Adipocyte (in vitro differentiated cells): ENCODE measurements at regions not wholly inside any gene's neighbourhood (a gene's known extent, or its start where the extent isn't known, plus 50 kb on each side); places are given as distances from the start of the nearest gene placed in this dataset.

Experiments
- DNase-seq: peaks from one replicate; pipeline ENCODE4 v3.0.0-alpha.2; 2015; ENCODE audit warnings: low read depth
- H3K27me3 ChIP-seq: replicated peaks from 2 replicates; pipeline ENCODE4 v1.7.0; 2013; ENCODE audit warnings: mild to moderate bottlenecking, low read length, moderate library complexity; ENCODE audit not compliant: control insufficient read depth, insufficient read depth
- H3K36me3 ChIP-seq: 2 replicates; pipeline ENCODE4 v1.7.0; 2013; ENCODE audit warnings: low read length, mild to moderate bottlenecking, moderate library complexity; ENCODE audit not compliant: control insufficient read depth, insufficient read depth, severe bottlenecking
- H3K4me1 ChIP-seq: 2 replicates; pipeline ENCODE4 v1.7.0; 2013; ENCODE audit warnings: mild to moderate bottlenecking, low read length, moderate library complexity; ENCODE audit not compliant: control insufficient read depth, insufficient read depth
- H3K4me3 ChIP-seq: 2 replicates; pipeline ENCODE4 v1.7.0; 2013; ENCODE audit warnings: mild to moderate bottlenecking, low read length, moderate library complexity
- H3K9ac ChIP-seq: 2 replicates; pipeline ENCODE4 v1.7.0; 2013; ENCODE audit warnings: mild to moderate bottlenecking, low read length, moderate library complexity
- H3K9me3 ChIP-seq: 2 replicates; pipeline ENCODE4 v1.7.0; 2013; ENCODE audit warnings: mild to moderate bottlenecking, low read length, moderate library complexity; ENCODE audit not compliant: control insufficient read depth

DNA sequence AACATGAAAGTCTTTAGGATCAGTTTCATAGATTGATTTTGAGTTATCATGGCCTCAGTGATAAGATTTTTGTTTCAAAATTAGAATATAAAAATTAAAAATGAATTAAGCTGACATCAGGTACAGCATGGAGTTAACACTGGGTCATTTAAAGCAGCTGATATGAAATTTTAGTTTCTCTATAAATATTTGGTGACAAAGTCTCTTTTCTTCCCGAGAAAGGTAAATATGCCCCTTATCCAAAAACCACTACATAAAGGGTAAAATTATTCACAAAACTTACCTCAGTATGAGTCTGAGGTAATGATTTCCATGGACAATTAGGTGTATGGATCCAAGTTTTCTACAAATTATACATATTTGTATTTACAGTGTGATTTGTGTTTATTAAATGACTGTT is 121.5 kb upstream of the PJA2 start:
- no peak for DNase-seq
- Histone ChIP-seq H3K27me3 (no peaks in the 10 kb centered on the region), H3K4me3 (no peak overlapping the region), H3K9me3 (no peaks in the 10 kb centered on the region), H3K9ac (no peak overlapping the region), H3K4me1 (peaks cover 21% of the 10 kb centered on the region), H3K36me3 (no peaks in the 10 kb centered on the region)

DNA sequence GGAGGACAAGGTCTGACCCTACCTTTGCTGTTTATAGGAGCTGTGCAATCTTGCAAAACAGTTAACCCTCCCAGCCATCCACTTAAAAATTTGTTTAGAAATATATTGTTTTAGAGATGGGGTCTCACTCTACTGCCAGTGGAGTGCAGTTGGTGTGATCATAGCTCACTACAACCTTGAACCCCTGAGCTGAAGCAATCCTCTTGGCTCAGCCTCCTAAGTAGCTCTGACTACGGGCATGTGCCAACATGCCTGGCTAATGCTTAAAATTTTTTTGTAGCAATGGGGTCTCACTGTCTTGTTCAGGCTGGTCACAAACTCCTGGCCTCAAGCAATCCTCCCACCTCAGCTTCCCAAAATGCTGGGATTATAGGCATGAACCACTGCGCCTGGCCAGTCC is 120.2 kb upstream of the PJA2 start:
- Histone ChIP-seq H3K9ac (no peak overlapping the region), H3K4me1 (peaks cover 21% of the 10 kb centered on the region), H3K27me3 (no peaks in the 10 kb centered on the region), H3K4me3 (no peak overlapping the region), H3K36me3 (no peaks in the 10 kb centered on the region), H3K9me3 (no peaks in the 10 kb centered on the region)
- DNase-seq = no peak

DNA sequence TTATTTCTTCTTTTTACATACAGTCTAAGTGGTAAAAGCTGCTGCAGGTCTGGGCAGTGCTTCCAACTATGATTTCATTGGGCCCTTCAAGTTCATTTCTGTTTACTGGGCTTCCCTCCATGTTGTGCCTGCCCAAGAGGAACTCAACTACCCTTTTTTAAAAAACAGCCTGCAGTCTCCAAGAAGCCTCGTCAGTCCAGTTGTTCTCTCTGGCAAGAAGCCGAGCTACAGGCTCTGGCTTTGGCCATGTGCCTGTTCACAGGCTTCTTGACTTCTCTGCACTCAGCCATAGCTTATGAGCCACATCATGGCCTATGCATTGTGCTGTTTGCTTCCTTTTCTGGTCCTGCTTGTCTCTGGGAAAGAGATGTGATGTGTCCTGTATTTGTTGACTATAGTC is 119.7 kb upstream of the PJA2 start:
- DNase-seq = peak; percentile 42
- Histone ChIP-seq H3K27me3 (no peaks in the 10 kb centered on the region), H3K4me3 (no peak overlapping the region), H3K9me3 (no peaks in the 10 kb centered on the region), H3K9ac (no peak overlapping the region), H3K36me3 (no peaks in the 10 kb centered on the region), H3K4me1 (peaks cover 21% of the 10 kb centered on the region)

DNA sequence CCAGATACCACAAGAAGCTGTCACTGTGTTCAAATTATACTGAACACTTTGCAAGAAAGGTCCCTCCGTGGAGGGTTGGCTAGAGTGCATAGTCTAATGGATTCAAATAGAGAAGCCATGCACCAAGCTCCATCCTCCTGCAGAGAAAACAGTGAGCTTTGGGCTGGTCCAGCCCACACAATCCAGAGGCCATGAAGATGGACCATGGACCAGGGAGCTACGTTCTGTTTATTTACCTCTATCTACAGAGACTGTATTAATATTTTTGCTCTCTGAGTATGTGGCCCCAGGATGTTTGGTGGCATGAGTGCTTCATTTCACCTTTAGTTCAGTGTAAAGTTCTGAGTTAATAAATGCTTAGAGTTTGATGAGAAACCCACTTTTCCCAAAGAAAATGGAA is 114.8 kb upstream of the PJA2 start:
- H3K27me3 ChIP-seq = no peaks in the 10 kb centered on the region
- H3K9me3 ChIP-seq = peaks cover 13% of the 10 kb centered on the region
- peaks cover 4% of the 10 kb centered on the region for H3K4me1 ChIP-seq
- no peaks in the 10 kb centered on the region for H3K36me3 ChIP-seq
- H3K4me3 ChIP-seq = no peak overlapping the region
- no peak overlapping the region for H3K9ac ChIP-seq
- DNase-seq = no peak

DNA sequence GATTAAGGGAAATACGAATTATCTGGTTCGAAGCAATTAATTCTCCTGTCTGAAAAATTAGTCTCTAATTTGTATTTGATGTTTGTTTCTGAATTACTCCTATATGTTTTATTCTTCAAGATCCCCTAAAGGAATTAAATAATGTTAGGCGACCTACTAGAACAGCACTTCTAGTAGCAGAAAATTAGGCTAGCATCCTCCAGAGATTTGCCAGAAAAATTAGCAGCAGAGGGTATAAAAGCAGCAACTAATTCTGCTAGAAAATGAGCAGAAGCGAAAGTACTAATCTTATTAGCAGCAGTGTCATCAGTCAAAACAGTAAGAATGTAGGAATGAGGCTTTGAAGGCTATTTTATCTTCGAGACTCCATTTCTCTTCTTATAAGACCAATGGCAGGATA is 114.3 kb upstream of the PJA2 start:
- Histone ChIP-seq H3K9me3 (peaks cover 13% of the 10 kb centered on the region), H3K36me3 (no peaks in the 10 kb centered on the region), H3K4me3 (no peak overlapping the region), H3K27me3 (no peaks in the 10 kb centered on the region), H3K4me1 (no peaks in the 10 kb centered on the region), H3K9ac (no peak overlapping the region)
- DNase-seq = no peak

DNA sequence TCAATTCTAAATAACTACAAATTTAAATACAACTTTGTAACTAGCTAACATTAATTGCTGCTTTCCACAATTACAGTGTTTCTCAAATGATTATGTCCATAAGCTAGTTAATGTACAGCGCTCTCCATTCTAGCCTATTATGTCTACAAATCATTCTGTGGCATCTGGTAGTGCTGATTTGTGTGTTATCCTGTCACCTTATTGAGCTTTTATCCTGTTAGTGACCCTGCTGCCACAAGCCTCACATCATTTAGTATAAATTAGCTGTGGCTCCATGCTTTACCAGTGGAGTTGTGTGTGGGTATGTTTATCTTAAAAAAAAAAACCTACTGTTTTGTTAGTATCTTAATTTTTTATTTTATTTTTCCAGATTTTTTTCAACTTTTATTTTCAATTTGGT is 112.6 kb upstream of the PJA2 start:
- Histone ChIP-seq H3K36me3 (no peaks in the 10 kb centered on the region), H3K4me3 (no peak overlapping the region), H3K9ac (no peak overlapping the region), H3K9me3 (peaks cover 13% of the 10 kb centered on the region), H3K27me3 (no peaks in the 10 kb centered on the region), H3K4me1 (no peaks in the 10 kb centered on the region)
- no peak for DNase-seq

DNA sequence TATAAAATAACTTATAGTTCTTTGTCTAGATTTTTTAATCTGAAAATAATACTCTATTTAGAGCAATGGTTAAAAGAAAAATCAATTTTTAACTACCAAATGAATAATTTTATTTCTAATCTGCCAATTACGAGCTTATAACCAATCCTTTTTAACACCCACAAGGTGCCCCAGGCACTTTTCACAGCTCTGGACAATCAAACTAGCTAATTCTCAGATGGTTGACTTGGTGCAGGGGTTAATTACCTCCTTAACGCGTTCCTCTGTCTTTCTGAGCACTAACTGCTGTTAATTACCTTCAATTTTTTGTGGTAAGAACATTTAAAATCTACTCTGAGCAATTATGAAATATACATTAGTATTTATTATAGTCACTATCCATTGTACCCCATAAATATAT is 109.6 kb upstream of the PJA2 start:
- no peak for DNase-seq
- Histone ChIP-seq H3K27me3 (no peaks in the 10 kb centered on the region), H3K4me1 (peaks cover 12% of the 10 kb centered on the region), H3K4me3 (no peak overlapping the region), H3K9ac (no peak overlapping the region), H3K36me3 (no peaks in the 10 kb centered on the region), H3K9me3 (peaks cover 13% of the 10 kb centered on the region)

DNA sequence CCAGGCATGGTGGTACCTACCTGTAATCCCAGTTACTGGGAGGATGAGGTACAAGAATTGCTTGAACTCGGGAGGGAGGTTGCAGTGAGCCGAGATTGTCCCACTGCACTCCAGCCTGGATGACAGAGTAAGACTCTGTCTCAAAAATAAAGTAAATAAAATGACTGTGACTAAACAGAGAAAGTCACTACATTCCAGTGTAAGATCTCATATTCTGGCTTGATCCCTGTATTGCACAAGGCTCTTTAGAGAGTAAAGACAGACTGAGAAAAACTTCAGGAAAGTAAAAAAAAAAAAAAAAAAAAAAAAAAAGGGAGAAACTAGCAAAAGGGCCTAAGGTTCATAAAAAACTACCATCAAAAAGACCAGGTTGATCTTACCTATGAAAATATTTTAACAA is 106.6 kb upstream of the PJA2 start:
- Histone ChIP-seq H3K4me1 (peaks cover 12% of the 10 kb centered on the region), H3K27me3 (no peaks in the 10 kb centered on the region), H3K4me3 (peak overlapping the region; percentile 19), H3K9ac (peak overlapping the region; percentile 47), H3K36me3 (no peaks in the 10 kb centered on the region), H3K9me3 (peaks cover 11% of the 10 kb centered on the region)
- peak; percentile 87 for DNase-seq

DNA sequence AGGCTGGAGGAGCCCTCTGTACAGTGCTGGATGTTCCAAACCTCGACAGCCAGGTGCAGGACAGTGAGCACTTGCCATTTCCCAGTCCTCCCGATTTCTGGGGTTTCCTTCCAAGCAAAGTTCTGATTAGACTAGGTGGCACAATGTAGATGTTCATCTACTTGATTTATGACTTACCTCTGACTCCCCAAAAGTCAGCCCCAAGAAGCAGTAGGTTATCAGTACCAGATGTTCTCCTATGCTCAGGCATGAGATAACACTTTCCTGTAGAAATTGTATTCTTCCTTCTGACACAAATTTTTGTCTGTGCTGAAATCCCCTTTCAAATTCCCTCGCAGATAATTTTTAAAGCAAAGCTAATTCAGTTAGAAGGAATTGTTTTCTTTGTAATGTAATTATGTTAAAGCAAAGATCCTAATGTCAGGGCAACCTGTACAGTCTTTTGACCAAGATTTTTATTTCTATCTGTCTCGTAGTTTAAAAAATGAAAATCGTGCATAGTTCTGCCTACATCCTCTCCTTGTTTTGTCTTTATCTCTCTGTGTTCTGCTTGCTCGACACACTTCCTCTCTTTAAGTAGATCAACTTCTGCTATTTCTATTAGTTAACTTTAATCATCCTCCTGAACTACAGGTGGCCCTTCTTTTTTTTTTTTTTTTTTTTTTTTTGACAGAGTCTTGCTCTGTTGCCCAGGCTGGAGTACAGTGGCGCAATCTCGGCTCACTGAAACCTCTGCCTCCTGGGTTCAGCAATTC is 102.4 kb upstream of the PJA2 start:
- Histone ChIP-seq H3K27me3 (no peaks in the 10 kb centered on the region), H3K9ac (no peak overlapping the region), H3K4me1 (peaks cover 28% of the 10 kb centered on the region), H3K36me3 (no peaks in the 10 kb centered on the region), H3K9me3 (no peaks in the 10 kb centered on the region), H3K4me3 (no peak overlapping the region)
- no peak for DNase-seq

DNA sequence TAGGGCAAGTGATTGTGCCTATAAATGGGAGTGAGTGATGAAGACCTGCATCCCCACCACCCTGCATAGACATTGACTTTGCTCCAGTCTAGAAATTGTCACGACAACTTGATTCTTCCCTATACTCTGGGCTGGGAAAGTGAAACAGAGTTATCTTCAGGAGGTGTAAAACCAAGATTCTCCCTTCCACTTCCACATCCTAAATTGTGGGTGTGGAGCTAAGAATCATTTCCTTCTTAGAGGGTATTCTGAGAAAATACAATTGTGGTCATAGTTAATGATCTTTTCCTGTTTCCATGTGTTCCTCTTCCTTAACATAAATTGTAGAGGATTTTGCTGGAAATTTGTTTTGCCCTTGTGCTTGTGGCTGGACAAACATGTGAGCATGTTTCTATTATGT is 96.8 kb upstream of the PJA2 start:
- Histone ChIP-seq H3K9ac (peak overlapping the region; percentile 23), H3K27me3 (no peaks in the 10 kb centered on the region), H3K4me3 (no peak overlapping the region), H3K4me1 (peaks cover 26% of the 10 kb centered on the region), H3K36me3 (no peaks in the 10 kb centered on the region), H3K9me3 (no peaks in the 10 kb centered on the region)
- no peak for DNase-seq

DNA sequence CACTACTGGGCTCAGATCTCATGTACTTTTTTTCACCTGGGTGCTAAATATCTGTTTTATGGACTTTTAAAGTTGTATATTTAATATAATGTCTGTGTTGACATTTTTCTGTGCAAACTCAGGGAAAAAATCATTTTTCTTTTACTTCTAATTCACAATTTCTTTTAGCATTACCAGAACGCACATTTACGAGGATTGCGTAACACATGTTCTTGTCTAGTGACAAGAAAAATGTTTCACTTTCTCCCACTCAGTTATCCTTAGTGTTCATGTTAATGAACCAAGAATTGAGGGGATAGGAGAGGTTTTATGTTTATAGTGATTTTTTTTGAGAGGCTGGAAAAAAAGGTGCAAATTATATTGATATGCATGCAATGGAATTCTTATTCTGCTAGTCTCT is 86.3 kb upstream of the PJA2 start:
- peaks cover 4% of the 10 kb centered on the region for H3K4me1 ChIP-seq
- peak; percentile 14 for DNase-seq
- H3K36me3 ChIP-seq = no peaks in the 10 kb centered on the region

More for the DNA sequence above, 86.3 kb upstream of the PJA2 start:
- Histone ChIP-seq H3K27me3 (no peaks in the 10 kb centered on the region), H3K4me3 (no peak overlapping the region), H3K9ac (no peak overlapping the region), H3K9me3 (no peaks in the 10 kb centered on the region)
